ENCODE measurements at regions not wholly inside any gene's neighbourhood (a gene's known extent, or its start where the extent isn't known, plus 50 kb on each side); places are given as distances from the start of the nearest gene placed in this dataset.

GRCh38 chr3:106184540-106185457 lies 316.0 kb upstream of the CBLB start:
- no peak for DNase-seq

GRCh38 chr3:106185949-106186348 lies 317.1 kb upstream of the CBLB start:
- DNase-seq: no peak

GRCh38 chr3:106190296-106190695 lies 321.5 kb upstream of the CBLB start:
- DNase-seq: no peak

GRCh38 chr3:106191211-106191610 lies 322.4 kb upstream of the CBLB start:
- DNase-seq: no peak

DNA sequence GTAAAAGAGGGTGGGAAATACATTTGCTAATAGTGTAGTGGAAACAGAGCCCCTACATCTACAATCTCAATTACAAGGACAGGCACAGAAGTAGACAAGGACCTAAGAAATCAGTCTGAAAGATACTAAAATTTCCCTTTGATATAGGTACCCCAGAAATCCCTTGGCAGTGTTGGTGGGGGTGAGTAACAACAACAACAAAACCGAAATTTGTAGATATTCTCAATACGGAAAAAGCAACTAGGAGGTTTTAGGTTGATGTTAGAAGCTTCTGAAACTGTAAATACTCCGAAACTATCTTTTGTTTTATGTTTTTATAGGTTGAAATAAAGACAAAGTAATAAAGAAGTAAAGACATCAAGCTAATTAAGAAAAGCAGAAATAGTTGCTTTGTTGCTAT lies 323.1 kb upstream of the CBLB start:
- DNase-seq: no peak

- no peak for DNase-seq
These were observed 325.1 kb upstream of the CBLB start for GRCh38 chr3:106193876-106194275.

DNA sequence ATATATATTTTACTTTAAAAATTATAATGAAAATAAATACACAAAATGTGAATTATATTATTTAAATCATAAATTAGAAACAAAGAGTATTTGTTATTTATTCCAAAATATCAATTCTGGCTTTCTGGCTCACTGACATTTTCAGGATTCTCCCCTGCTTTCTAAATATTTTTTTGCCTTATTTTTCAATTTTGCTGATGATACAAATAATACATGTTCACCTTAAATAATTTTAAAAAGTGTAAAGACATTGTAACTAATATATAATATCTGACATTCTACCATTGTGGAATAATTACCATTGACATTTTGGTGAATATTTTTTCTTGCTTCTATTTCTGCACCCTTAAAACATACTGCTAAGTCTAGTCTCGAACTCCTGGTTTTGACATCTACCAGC lies 325.9 kb upstream of the CBLB start:
- no peak for DNase-seq

GRCh38 chr3:106197532-106198194 lies 328.9 kb upstream of the CBLB start:
- no peak for DNase-seq

DNA sequence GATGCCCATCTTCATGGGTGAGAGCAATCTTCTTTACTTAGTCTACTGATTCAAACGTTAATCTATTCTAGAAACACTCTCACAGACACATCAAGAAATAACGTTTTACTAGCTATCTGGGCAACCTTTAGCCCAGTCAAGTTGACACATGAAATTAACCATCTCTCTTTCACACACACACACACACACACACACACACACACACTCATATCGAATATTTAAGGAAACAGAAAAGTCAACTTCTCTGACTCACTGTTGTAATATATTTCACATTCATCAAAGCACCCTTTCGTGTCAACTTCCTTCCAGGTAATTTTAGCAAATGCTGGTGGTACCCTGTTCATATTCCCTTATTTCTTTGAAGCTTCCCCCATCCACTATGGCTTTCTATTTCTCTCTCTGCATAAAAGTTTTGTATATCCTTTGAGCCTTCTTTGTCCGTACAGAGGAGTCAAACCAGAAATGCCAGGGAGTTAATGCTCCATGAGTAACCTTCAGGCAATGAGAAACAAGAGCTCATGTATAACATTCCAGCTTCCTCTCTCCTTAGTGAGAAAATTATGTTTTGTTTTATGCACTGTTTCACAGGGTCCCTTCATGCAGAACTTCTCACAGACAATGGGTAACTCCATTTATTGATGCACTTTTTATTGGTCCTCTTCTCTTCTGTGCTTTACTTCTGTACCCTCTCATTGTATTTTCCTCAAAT lies 335.5 kb upstream of the CBLB start:
- no peak for DNase-seq

GRCh38 chr3:106206146-106206545 lies 337.3 kb upstream of the CBLB start:
- DNase-seq: peak; percentile 96

DNA sequence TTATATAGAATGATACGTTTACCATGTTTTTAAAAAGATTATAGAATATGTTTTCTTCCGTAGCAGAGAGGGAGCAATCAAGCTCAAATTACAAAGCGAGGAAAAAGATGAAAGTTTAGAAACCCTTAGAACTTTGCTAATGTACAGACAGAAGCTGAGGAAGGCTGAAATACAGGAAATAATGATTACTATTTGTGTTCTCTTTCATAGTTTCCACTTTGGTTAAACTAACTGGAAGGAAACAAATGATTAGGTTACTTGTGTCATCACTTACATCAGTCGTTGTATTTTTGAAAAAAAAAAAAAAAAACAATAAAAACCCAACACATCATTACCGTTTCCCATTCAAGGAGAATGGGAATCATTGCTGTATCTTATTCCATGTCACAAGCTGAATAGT lies 337.8 kb upstream of the CBLB start:
- DNase-seq: peak; percentile 85

GRCh38 chr3:106208251-106208650 lies 339.4 kb upstream of the CBLB start:
- DNase-seq: no peak

DNA sequence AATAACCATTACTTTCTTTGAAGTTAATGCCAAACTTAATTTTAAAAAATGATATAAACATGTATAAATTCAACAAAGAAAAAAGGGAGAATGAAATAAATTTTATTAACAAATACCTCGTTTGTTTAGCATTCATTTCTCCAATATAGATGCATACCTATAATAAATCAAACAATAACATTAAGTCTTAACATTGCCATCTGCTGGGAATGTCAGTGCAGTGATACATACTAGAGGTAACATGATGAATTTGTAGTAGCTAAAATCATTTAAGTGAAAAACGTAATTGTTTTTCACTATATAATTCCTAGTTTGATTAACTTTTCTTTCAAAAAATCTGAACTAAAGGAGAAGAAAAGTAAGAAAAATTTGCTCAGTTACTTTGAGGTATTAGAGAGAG lies 340.2 kb upstream of the CBLB start:
- peak; percentile 28 for DNase-seq

DNA sequence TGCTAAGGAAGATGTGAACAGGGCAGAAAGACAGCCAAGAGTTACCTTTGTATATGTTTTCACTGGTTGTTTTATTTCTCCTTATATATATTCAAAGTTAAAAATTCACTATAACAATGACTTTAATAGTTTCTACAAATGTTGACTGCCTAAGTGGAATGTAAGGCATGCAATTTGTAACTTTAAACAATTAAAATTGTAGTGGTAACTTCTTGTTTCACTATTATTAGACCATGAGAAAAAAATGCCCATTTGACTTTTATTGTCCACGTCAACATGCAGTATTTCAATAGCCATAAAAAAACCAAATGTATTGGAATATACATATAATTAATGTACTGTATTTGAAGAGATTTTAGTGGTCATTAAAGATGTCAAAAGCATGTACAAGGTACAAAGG lies 340.7 kb upstream of the CBLB start:
- no peak for DNase-seq

GRCh38 chr3:106210923-106211322 lies 342.1 kb upstream of the CBLB start:
- no peak for DNase-seq

DNA sequence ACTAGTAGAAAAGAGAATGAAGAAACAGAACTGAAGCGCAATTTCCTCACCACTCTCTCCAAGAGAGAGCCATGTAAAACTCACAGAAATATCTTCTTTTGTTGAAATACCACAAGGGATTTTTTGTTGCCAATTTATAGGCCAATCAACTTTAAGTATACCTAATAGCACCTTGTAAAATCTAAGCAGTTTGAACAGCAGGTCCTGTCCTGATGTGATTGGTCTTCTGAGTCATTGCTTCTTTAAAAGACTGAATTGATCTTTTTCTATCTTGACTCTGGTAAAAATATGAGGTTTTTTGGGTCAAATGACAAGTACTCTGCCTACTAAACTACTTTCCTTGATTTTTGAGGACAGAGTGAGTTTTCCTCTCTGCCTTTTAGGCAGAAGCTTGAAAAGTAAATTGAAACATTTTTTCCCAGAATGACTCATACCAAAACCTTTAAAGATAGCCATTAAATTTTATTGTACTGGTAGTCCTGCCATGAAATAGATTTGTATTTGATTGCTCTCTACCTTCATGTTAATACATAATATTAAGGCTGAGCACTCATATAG lies 343.9 kb upstream of the CBLB start:
- no peak for DNase-seq

DNA sequence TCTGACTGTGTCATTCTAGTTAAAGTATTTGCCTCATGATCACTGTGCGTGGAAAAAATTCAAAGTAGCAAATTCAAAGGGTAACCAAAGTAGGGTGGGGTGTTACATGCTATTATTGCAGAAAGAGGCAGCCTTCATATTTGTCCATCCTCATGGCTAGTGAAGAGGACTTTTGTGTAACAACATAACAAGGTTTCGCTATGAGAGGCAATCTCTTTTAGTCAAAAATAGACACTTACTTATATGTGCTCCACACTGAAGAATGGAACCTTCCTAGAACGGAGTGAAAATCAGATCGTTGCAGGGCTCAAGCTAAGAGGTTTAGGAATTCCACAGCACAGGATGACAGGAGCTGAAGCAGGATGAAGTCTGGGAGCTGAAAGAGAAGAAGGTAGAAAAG lies 345.1 kb upstream of the CBLB start:
- DNase-seq: no peak

- no peak for DNase-seq
These were observed 345.8 kb upstream of the CBLB start for GRCh38 chr3:106214641-106215040.

DNA sequence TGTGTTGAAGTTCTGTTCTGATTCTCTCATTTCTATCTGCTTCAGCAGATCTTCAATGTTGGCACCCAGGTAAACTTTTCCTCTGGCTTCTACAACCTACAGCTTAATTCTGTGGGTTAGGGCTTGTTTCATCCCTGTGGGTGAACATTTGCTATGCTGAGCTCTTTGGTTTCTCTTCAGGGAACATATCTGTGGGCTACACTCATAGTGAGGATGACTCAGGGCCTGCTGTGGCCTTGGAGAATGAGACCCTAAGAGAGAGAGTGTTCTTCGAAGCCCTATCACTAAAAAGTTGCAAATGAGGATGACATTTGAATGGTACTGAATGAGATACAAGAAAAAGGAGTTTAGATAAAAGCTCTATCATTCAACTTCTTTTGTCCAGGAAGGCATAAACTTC lies 346.2 kb upstream of the CBLB start:
- DNase-seq: no peak

DNA sequence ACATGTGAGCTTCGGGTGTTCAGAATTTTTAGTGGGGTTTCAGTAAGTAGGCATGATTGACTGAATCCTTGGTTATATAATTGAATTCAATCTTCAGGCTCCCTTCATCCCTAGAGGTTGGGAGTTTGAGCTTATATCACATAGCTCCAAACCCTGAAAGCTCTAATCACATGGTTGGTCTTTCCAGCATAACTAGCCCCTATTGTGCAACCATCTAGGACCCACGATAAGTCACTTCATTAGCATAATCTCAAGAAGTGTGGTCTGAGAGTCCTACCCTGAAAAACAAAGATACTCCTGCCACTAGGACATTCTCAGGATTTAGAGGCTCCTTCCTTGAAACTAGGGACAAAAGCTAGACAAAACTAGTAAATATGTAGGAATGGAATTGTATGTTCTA lies 348.9 kb upstream of the CBLB start:
- DNase-seq: no peak

DNA sequence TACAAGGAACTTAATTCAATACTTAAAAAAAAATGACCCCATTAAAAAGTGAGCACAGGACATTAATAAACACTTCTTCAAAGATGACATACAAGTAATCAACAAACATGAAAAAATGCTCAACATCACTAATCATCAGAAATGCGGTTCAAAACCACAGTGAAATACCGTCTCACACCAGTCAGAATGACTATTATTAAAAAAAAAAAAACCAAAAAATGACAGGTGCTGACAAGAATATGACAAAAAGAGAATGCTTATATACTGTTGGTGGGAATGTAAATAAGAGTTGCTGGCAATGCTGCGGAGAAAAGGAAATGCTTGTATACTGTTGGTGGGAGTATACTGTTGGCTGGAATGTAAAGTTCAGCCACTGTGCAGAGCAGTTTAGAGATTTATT lies 358.3 kb upstream of the CBLB start:
- DNase-seq: no peak

GRCh38 chr3:106228271-106228670 lies 359.5 kb upstream of the CBLB start:
- no peak for DNase-seq

DNA sequence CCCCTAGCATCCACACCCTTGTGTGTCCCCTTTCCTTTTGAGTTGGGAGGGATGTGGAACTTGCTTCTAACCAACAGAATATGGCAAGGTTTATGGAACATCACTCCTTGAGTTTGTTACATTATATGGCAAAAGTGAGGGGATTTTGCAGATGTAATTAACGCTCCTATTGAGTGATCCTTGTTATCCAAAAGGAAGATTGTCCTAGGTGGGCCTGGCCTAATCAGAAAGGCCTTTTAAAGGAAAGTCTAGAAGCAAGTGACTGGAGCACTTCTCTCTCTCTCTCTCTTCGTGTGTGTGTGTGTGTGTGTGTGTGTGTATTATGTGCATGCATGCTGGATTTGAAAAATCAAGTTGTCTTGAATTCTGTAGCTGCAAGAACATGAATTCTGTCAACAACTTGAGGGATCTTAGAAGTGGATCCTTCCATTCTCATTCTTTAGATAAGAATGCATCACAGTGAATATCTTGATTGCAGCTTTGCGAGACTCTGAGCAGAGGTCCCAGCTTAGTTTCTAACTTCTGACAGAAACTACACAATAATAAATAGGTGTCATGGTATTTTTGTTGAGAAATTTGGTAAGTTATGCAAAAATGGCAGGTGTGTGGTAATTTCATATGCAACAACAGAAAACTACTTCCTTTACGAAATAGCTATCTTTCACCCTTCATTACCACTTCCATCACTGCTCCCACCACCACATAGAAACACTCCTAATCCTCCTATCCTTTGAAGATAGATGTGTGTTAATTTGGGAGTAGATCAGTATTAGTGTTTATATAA lies 360.9 kb upstream of the CBLB start:
- no peak for DNase-seq
